Activated CD4-positive, alpha-beta T cell treated with anti-CD3 and anti-CD28 coated beads, Interleukin-2, amount 50 U/mL, for 24 hours (primary cell): ENCODE measurements at regions not wholly inside any gene's neighbourhood (a gene's known extent, or its start where the extent isn't known, plus 50 kb on each side); places are given as distances from the start of the nearest gene placed in this dataset.
"Not testable (repeated sequence)": the region's sequence is repeated elsewhere in the genome, so short reads cannot be mapped to it uniquely, and the experiment has no call there.

ENCODE experiments used
- DNase-seq, 2 donors: peaks; one replicate each; pipeline ENCODE4 v3.0.0-alpha.2; 2020; ENCODE audit warnings: low read depth in 1 of 2, low spot score in 1 of 2

DNA sequence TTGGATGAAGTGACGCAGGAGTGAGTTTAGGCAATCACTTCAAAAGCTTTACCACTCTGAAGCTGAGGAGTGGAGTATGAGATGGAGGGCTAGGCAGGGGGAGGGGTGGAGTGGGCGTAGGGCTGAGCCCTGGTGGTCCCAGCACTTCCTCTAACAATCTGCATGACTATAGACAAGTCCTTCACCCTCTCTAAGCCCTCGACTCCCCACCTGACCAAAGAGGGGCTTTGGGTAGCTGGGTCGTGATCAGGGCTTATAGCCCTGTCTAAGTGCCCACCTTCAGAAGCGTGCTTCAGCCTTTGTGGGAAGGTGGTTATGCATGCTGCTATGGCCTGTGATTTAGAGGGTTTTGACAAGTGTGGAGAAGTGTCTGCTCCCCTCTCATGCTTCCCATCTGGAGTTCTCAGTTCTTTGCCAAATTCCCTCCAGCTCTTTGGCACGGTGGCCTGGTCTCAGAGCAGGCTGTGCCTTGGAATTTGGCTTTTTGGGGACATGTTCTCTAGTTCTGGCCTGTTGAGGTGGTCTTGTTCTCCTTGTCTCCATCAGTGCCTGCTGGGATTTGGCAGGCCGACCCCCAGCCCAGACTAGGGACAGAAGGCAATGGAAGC is 53.0 kb downstream of the ACTBL2 start:
- no peak for DNase-seq

- DNase-seq: not testable (repeated sequence)
Observed at GRCh38 chr5:57429021-57429420, 53.6 kb downstream of the ACTBL2 start.

DNA sequence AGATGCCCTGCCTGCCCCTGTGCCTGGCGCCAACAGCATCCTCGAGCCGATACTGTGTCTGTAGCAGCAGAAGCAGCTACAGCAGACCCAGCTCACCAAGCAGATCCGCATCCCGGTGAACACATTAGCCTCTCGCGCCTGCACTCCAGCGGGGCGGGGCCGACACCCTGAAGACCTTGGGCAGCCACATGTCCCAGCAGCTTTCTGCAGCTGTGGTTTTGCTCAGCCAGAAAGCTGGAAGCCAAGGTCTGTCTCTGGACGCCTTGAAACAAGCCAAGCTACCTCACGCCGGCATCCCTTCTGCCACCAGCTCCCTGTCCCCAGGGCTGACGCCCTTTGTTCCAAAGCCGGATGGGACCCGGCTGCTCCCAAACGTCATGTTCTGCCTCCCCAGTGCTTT is 59.6 kb downstream of the ACTBL2 start:
- DNase-seq: no peak

GRCh38 chr5:57422341-57422740 is 60.3 kb downstream of the ACTBL2 start:
- no peak for DNase-seq

DNA sequence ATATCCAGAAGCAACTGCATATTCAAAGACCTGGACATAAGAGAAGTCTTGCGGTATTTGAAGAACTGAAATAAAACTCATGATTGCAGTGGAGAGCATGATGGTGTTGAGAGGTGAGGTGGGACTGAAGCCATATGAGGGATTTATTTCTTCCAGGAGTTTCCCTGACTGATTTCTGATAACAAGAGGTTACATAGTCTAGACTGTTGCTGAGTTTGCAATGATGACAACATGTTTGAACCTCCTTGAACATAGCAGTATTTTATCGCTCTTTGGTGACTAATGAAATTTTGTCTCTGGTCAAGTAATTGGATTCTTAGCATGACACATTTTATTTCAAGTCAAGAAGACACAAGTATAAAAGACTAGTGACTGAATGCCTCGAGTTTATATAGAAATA is 61.8 kb downstream of the ACTBL2 start:
- no peak for DNase-seq

DNA sequence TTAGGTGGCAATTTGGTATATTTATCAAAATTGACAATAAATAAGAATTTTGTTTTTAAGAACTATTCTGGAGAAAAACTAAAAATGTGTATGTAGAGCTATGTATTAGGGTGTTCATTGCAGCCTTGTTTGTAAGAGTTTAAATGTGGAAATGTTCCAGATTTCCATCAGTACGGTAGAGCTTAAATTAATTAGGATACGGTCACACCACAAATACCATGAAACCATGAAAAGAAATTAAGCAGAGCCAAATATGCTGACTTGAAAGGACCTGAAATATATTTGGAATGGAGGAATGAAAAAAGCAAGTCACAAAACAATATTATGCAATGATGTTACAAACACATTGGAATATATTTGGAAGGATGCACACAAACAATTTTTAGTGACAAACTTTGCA is 64.6 kb downstream of the ACTBL2 start:
- DNase-seq: no peak

- DNase-seq: no peak
Observed at GRCh38 chr5:57417320-57417719, 65.3 kb downstream of the ACTBL2 start.

- no peak for DNase-seq
Observed at GRCh38 chr5:57416278-57416994, 66.2 kb downstream of the ACTBL2 start.

DNA sequence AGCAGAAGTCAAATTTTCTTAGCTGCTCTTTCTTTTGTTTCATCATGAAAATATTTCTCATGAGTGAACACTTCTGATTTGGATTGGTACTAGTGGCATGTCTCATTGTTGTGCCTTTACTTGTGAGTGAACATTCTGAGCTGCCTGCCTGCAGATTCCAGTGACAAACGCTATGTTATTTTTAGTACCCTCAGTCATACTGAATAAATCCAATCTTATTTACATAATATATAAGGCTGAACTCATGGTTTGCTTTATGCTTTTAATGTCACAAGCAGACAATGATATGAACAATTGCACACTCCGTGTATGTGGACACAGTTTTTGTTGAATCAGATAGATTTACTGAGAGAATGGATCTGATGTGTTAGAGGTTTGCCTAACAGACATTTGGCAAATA is 67.8 kb downstream of the ACTBL2 start:
- DNase-seq: no peak

- no peak for DNase-seq
Observed at GRCh38 chr5:57414191-57414590, 68.4 kb downstream of the ACTBL2 start.

DNA sequence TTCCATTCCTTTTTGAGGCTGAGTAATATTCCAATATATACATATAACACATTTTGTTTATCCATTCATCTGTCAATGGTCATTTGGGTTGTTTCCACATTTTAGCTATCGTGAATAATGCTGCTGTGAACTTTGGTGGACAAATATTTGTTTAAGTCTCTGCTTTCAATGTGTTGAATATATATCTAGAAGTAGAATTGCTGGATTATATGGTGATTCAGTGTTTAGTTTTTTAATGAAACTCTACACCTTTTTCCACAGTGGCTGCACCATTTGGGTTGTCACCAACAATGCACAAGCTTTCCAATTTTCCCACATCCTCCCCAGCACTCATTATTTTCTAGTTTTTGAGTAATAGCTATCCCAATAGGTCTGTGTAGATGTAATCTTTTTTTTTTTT is 69.5 kb downstream of the ACTBL2 start:
- no peak for DNase-seq

- no peak for DNase-seq
Observed at GRCh38 chr5:57412680-57413079, 69.9 kb downstream of the ACTBL2 start.

- no peak for DNase-seq
Observed at GRCh38 chr5:57411982-57412381, 70.6 kb downstream of the ACTBL2 start.

- DNase-seq: no peak
Observed at GRCh38 chr5:57410374-57411320, 72.0 kb downstream of the ACTBL2 start.

DNA sequence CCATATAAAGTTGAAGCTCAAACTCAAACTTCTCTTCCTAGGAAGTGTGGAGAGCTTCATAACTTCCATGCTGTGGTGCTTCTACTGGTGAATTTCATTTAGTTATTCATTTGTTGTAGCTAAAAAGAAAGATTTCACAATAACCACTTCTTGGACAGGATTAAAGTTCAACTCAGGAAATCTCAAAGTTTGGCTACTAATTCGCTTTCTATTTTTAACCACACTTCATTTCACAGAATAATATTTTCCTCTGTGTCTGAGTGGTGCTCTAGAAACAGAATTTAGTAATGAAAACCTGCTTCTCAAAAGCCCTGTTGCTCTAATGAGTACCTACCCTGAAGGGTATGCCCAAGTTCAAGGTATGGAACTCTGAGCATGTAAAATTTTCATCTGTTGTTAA is 73.9 kb downstream of the ACTBL2 start:
- DNase-seq: no peak

GRCh38 chr5:57408285-57408684 is 74.3 kb downstream of the ACTBL2 start:
- no peak for DNase-seq

DNA sequence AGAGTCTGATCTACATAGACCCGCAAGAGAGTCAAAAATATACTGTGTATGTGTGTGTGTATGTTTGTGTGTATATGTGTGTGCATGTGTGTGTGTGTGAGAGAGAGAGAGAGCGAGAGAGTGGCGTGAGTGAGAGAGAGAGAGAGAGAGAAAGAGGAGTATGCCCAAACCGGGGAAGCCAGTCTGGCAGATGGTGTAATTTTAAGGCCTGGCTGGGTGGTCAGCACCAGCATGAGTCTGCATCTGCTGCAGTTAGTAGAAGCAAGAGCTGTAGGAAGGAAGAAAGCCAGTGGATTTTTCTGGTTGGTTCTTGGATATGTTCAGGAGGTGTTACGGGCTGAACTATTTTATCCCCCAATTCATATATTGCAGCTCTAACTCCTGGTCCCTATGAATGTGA is 75.2 kb downstream of the ACTBL2 start:
- no peak for DNase-seq

DNA sequence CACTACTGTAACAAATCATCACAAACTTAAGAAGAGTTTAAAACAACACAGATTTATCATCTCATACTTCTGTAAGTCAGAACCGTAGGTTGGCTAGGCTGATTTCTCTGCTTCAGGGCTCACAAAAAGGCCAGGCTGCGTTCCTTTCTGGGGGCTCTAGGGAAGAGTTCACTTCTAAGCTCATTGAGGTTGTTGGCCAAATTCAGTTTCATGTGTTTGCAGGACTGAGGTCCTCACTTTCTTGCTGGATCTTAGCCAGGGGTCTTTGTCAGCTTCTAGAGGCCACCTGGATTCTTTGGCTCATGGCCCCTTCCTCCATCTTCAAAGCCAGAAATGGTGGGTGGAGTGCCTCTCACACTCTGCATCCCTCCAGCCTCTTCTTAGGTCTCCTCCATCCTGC is 76.0 kb downstream of the ACTBL2 start:
- DNase-seq: no peak

- no peak for DNase-seq
Observed at GRCh38 chr5:57405984-57406383, 76.6 kb downstream of the ACTBL2 start.

DNA sequence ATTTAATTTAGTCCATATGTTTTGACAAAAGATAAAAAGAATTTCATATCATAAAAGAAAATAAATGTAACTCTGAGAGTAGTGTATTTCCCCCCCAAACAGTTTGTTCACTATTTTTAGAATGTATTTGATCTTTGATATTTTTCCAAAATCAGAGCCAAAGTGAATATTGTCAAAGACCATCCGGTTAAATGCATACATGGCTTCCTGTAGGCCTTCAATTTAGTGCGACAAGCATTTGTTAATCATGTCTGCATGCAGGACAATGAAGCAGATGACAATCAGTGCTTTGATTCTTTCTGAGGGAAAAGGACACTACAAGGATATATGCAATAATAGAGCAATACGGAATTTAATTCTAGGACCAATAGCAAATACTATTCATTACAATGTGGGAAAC is 79.8 kb downstream of the ACTBL2 start:
- DNase-seq: no peak

DNA sequence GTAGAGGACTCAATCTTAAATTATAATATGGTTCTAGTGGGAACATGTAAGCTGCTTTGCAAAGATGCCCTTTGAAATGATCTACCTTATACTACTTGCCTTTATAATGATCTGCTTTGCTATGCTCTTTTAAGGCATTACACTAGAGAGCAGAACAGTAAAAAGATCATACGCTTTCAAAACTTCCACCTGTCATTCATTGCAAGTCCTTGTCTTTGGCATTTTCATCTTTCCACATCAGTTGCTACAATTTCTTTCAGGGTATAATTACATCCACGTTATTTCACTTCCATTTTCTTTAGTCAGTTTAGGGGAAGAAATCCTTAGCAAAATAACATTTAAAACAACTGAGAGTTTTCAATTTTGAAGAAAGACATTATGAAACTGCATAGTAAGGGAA is 80.3 kb downstream of the ACTBL2 start:
- DNase-seq: no peak
